A549 (cell line): ENCODE measurements at regions not wholly inside any gene's neighbourhood (a gene's known extent, or its start where the extent isn't known, plus 50 kb on each side); places are given as distances from the start of the nearest gene placed in this dataset.

Experiments
- ATAC-seq, 2 experiments: fragments of 200-7000 bp in 1 of 2; fragments of >200 bp in 1 of 2; cut with Nextera tagmentation in 1 of 2; cut with Tn5 transposase in 1 of 2; 3 replicates each; pipeline versions ENCODE4 v1.8.0 to v1.9.1; 2018 to 2020; ENCODE audit warnings: mild to moderate bottlenecking in 1 of 2, moderate library complexity in 1 of 2
- CTCF ChIA-PET: fragments of 300-600 bp; sonication (Branson Sonifier 250); formaldehyde crosslinking; extraction: SDS; loops from one replicate; lab custom pipeline; 2021; ENCODE audit warnings: antibody characterized with exemption, inconsistent platforms; lab: Yijun Ruan, JAX
- POLR2A ChIA-PET: fragments of 350-600 bp; formaldehyde crosslinking; extraction: SDS; loops from one replicate; lab custom pipeline; 2021; ENCODE audit warnings: antibody characterized with exemption, inconsistent platforms; lab: Yijun Ruan, JAX
- DNase-seq, 2 experiments: peaks; one replicate each; pipeline versions ENCODE4 v3.0.0 to v3.0.0-alpha.2; 2011 to 2016; ENCODE audit warnings: low read depth in 1 of 2, low spot score in 1 of 2
- FAIRE-seq: peaks from 2 replicates; lab custom pipeline; 2011; peaks lifted over from hg19 to GRCh38; lab: Jason Lieb, UNC
- H3K27ac ChIP-seq, 2 experiments: fragments of >200 bp; sonication (Bioruptor Twin); formaldehyde crosslinking; 3 replicates each; pipeline ENCODE4 v1.5.1; 2016 to 2017
- H3K4me1 ChIP-seq: fragments of >200 bp; sonication (Bioruptor Twin); formaldehyde crosslinking; 3 replicates; pipeline ENCODE4 v1.6.1; 2016
- H3K4me2 ChIP-seq: fragments of >200 bp; sonication (Bioruptor Twin); formaldehyde crosslinking; 3 replicates; pipeline ENCODE4 v1.6.1; 2016
- H3K4me3 ChIP-seq: fragments of >200 bp; sonication (Bioruptor Twin); formaldehyde crosslinking; 3 replicates; pipeline ENCODE4 v1.5.1; 2016
- H3K9me3 ChIP-seq: fragments of >200 bp; sonication (Bioruptor Twin); formaldehyde crosslinking; 3 replicates; pipeline ENCODE4 v1.6.1; 2016
- ATOH8 ChIP-seq: fragments of 250-450 bp; sonication (Bioruptor Pico); IDR thresholded peaks from 2 replicates; pipeline ENCODE4 v1.5.0; 2020; ENCODE audit warnings: low read depth, mild to moderate bottlenecking, moderate library complexity
- BCL3 ChIP-seq: fragments of >200 bp; sonication (Bioruptor Twin); formaldehyde crosslinking; IDR thresholded peaks from 3 replicates; pipeline ENCODE4 v1.6.1; 2016
- CBX2 ChIP-seq: fragments of 200-600 bp; sonication (generic); IDR thresholded peaks from 2 replicates; pipeline ENCODE4 v1.6.1; 2016; ENCODE audit warnings: low read depth, mild to moderate bottlenecking, borderline replicate concordance
- CBX8 ChIP-seq: fragments of 200-600 bp; sonication (generic); IDR thresholded peaks from 2 replicates; pipeline ENCODE4 v1.6.1; 2016
- CEBPB ChIP-seq, 2 experiments: fragments of >200 bp in 1 of 2; sonication (Bioruptor Twin) in 1 of 2; formaldehyde crosslinking in 1 of 2; IDR thresholded peaks; 2 replicates each; pipeline ENCODE4 v1.6.1; 2012 to 2016
- E2F6 ChIP-seq: IDR thresholded peaks from 2 replicates; pipeline ENCODE4 v1.6.1; 2012; ENCODE audit warnings: low read depth, borderline replicate concordance
- EHF ChIP-seq: fragments of 250-450 bp; sonication (Bioruptor Pico); IDR thresholded peaks from 2 replicates; pipeline ENCODE4 v1.5.0; 2020; ENCODE audit warnings: mild to moderate bottlenecking
- ELK1 ChIP-seq: fragments of 150-350 bp; IDR thresholded peaks from 2 replicates; pipeline ENCODE4 v1.6.1; 2014; ENCODE audit warnings: low read depth, mild to moderate bottlenecking, low read length
- EP300 ChIP-seq, 2 experiments: fragments of >200 bp; sonication (Bioruptor Twin); formaldehyde crosslinking; IDR thresholded peaks; 2 replicates in 1 of 2; 3 replicates in 1 of 2; pipeline ENCODE4 v1.6.1; 2016 to 2017
- FOSB ChIP-seq: fragments of 250-450 bp; sonication (Bioruptor Pico); IDR thresholded peaks from 2 replicates; pipeline ENCODE4 v1.5.0; 2020; ENCODE audit warnings: mild to moderate bottlenecking, moderate library complexity
- FOXS1 ChIP-seq: fragments of 250-450 bp; sonication (Bioruptor Pico); IDR thresholded peaks from 2 replicates; pipeline ENCODE4 v1.5.0; 2020; ENCODE audit warnings: mild to moderate bottlenecking, moderate library complexity
- HDAC2 ChIP-seq: fragments of 200-600 bp; sonication (generic); IDR thresholded peaks from 2 replicates; pipeline ENCODE4 v1.6.1; 2016
- HOXA7 ChIP-seq: fragments of 250-450 bp; sonication (Bioruptor Pico); IDR thresholded peaks from 2 replicates; pipeline ENCODE4 v1.5.0; 2020; ENCODE audit warnings: mild to moderate bottlenecking, moderate library complexity
- JUN ChIP-seq, 2 experiments: fragments of >200 bp; sonication (Bioruptor Twin); formaldehyde crosslinking; IDR thresholded peaks; 2 replicates in 1 of 2; 3 replicates in 1 of 2; pipeline ENCODE4 v1.6.1; 2016 to 2017
- JUNB ChIP-seq: fragments of >200 bp; sonication (Bioruptor Twin); formaldehyde crosslinking; IDR thresholded peaks from 2 replicates; pipeline ENCODE4 v1.6.1; 2016
- KDM1A ChIP-seq: fragments of 200-600 bp; sonication (generic); IDR thresholded peaks from 2 replicates; pipeline ENCODE4 v1.6.1; 2016; ENCODE audit warnings: low read depth, mild to moderate bottlenecking
- KDM5A ChIP-seq: fragments of 200-600 bp; sonication (generic); IDR thresholded peaks from 2 replicates; pipeline ENCODE4 v1.6.1; 2016; ENCODE audit warnings: antibody characterized with exemption, mild to moderate bottlenecking
- MAFK ChIP-seq: fragments of 450-650 bp; IDR thresholded peaks from 2 replicates; pipeline ENCODE4 v1.6.1; 2014; ENCODE audit not compliant: partially characterized antibody
- MAX ChIP-seq: IDR thresholded peaks from 2 replicates; pipeline ENCODE4 v1.6.1; 2012
- MAZ ChIP-seq: fragments of 150-350 bp; IDR thresholded peaks from 2 replicates; pipeline ENCODE4 v1.6.1; 2014; ENCODE audit warnings: antibody characterized with exemption, low read depth, low read length, borderline replicate concordance
- PBX3 ChIP-seq: IDR thresholded peaks from 2 replicates; pipeline ENCODE4 v1.6.1; 2012
- POLR2A ChIP-seq: IDR thresholded peaks from 2 replicates; pipeline ENCODE4 v1.6.1; 2012; ENCODE audit warnings: mild to moderate bottlenecking, low read length
- RAD21 ChIP-seq, 2 experiments: fragments of >200 bp in 1 of 2; sonication (Bioruptor Twin) in 1 of 2; formaldehyde crosslinking in 1 of 2; IDR thresholded peaks in 1 of 2; conservative IDR thresholded peaks in 1 of 2; 2 replicates in 1 of 2; 3 replicates in 1 of 2; pipeline ENCODE4 v1.6.1; 2012 to 2018; ENCODE audit warnings: inconsistent platforms in 1 of 2
- RARB ChIP-seq: fragments of 250-450 bp; sonication (Bioruptor Pico); IDR thresholded peaks from 2 replicates; pipeline ENCODE4 v1.8.0; 2021; ENCODE audit warnings: mild to moderate bottlenecking, moderate library complexity
- SMC3 ChIP-seq: fragments of >200 bp; sonication (Bioruptor Twin); formaldehyde crosslinking; IDR thresholded peaks from 3 replicates; pipeline ENCODE4 v1.6.1; 2018; ENCODE audit warnings: inconsistent platforms
- TFCP2L1 ChIP-seq: fragments of 250-450 bp; sonication (Bioruptor Pico); IDR thresholded peaks from 2 replicates; pipeline ENCODE4 v1.5.0; 2021; ENCODE audit warnings: mild to moderate bottlenecking
- ZFP36 ChIP-seq: fragments of 450-650 bp; IDR thresholded peaks from 2 replicates; pipeline ENCODE4 v1.6.1; 2014; ENCODE audit warnings: borderline replicate concordance; ENCODE audit not compliant: partially characterized antibody
- WGBS: methylation state at CpG from one replicate; pipeline ENCODE4 v1.1.6; 2017; ENCODE audit errors: missing lambda C conversion rate; 5-methylcytosine and 5-hydroxymethylcytosine counted together

- TF ChIP-seq ATOH8 (CRISPR knock-in tag) (no peak), HOXA7 (CRISPR knock-in tag) (no peak)
Observed at GRCh38 chr9:108168236-108168850, 678.8 kb upstream of the KLF4 start (continued).

- ChIA-PET CTCF (interaction anchor here (0.6 to 0.9 kb wide), 2 partner anchors 20 to 259 kb away, joined by 3 read pairs; no protein-coding TSS in a partner anchor), POLR2A (no interaction called here)
- H3K4me3 ChIP-seq = no peak overlapping the region
- TF ChIP-seq EHF (CRISPR knock-in tag) (no peak), ATOH8 (CRISPR knock-in tag) (no peak), HOXA7 (CRISPR knock-in tag) (no peak), CBX2 (no peak), POLR2A (no peak), ZFP36 (no peak), CBX8 (no peak), MAX (no peak), HDAC2 (no peak), MAZ (no peak), KDM5A (no peak), JUN (IDR thresholded peaks at IDR 0.05) (no peak)
- WGBS = 79% methylated on average over 5 of the region's 5 CpGs
- FAIRE-seq (no peak), DNase-seq (no peak), ATAC-seq (no peak)
- H3K4me1 ChIP-seq = peaks cover 17% of the 10 kb centered on the region
- no peak overlapping the region for H3K27ac ChIP-seq
- H3K9me3 ChIP-seq = no peaks in the 10 kb centered on the region
- no peak overlapping the region for H3K4me2 ChIP-seq
Observed at GRCh38 chr9:108167136-108167900, 677.7 kb upstream of the KLF4 start.

- ChIA-PET CTCF (no interaction called here), POLR2A (no interaction called here)
- Histone ChIP-seq H3K4me2 (peak overlapping the region; percentile 36; the same call in 2 of the 3 replicates), H3K4me1 (peaks cover 25% of the 10 kb centered on the region), H3K4me3 (no peak overlapping the region), H3K27ac (no peak overlapping the region)
- ATAC-seq = no peak
- WGBS = 35% methylated on average over 2 of the region's 2 CpGs
- FAIRE-seq = no peak
- DNase-seq = no peak
- TF ChIP-seq JUNB = no peak
- TF ChIP-seq PBX3 = no peak
- no peak for TF ChIP-seq POLR2A
- TF ChIP-seq FOSB (CRISPR knock-in tag) = no peak
- no peak for TF ChIP-seq E2F6
- TF ChIP-seq FOXS1 (CRISPR knock-in tag) = no peak
- no peak for TF ChIP-seq SMC3
- no peak for TF ChIP-seq ELK1
- no peak for TF ChIP-seq CEBPB (IDR thresholded peaks at IDR 0.05)
- no peak for TF ChIP-seq ATOH8 (CRISPR knock-in tag)
- no peak for TF ChIP-seq CBX8
- TF ChIP-seq RAD21 (conservative IDR thresholded peaks at IDR 0.05 in 1 of 2, IDR thresholded peaks at IDR 0.05 in 1 of 2) = no peak
- TF ChIP-seq RARB (CRISPR knock-in tag) = no peak
- no peak for TF ChIP-seq EP300 (IDR thresholded peaks at IDR 0.05)
- no peak for TF ChIP-seq MAX
- TF ChIP-seq MAFK = no peak
- TF ChIP-seq BCL3 = no peak
- no peak for TF ChIP-seq TFCP2L1 (CRISPR knock-in tag)
- TF ChIP-seq KDM1A = no peak
- TF ChIP-seq, all 56 proteins: peak for 0
- H3K9me3 ChIP-seq = no peaks in the 10 kb centered on the region
Observed at GRCh38 chr9:108166519-108166918, 677.0 kb upstream of the KLF4 start.
